CD14-positive monocyte (primary cell): ENCODE measurements at regions not wholly inside any gene's neighbourhood (a gene's known extent, or its start where the extent isn't known, plus 50 kb on each side); places are given as distances from the start of the nearest gene placed in this dataset.

Experiments
- DNase-seq, 3 donors: peaks; one replicate each; pipeline ENCODE4 v3.0.0-alpha.2; 2011 to 2022
- H2AFZ ChIP-seq: 2 replicates; pipeline ENCODE4 v1.6.0; 2012; ENCODE audit warnings: mild to moderate bottlenecking, low read depth, low read length, inconsistent platforms; ENCODE audit not compliant: insufficient read depth, poor library complexity, severe bottlenecking
- H3K27ac ChIP-seq, 2 donors: 1 replicate in 1 of 2; 2 replicates in 1 of 2; pipeline ENCODE4 v1.5.1; 2012 to 2013; ENCODE audit warnings: low read length in 2 of 2, control low read depth in 1 of 2, inconsistent platforms in 1 of 2, low read depth in 1 of 2, mild to moderate bottlenecking in 1 of 2
- H3K27me3 ChIP-seq, 2 donors: one replicate each; pipeline versions ENCODE4 v1.6.0 to v1.6.1; 2011 to 2013; ENCODE audit warnings: low read length in 2 of 2; ENCODE audit not compliant: control insufficient read depth in 2 of 2, insufficient read depth in 2 of 2
- H3K36me3 ChIP-seq, 2 donors: replicated peaks in 1 of 2; 1 replicate in 1 of 2; 2 replicates in 1 of 2; pipeline versions ENCODE4 v1.5.1 to v1.6.1; 2012 to 2013; ENCODE audit warnings: low read length in 2 of 2, control low read depth in 1 of 2, inconsistent platforms in 1 of 2, mild to moderate bottlenecking in 1 of 2; ENCODE audit not compliant: insufficient read depth in 2 of 2, control insufficient read depth in 1 of 2
- H3K4me1 ChIP-seq, 2 donors: 1 replicate in 1 of 2; 2 replicates in 1 of 2; pipeline versions ENCODE4 v1.5.1 to v1.6.1; 2012 to 2013; ENCODE audit warnings: low read length in 2 of 2, control low read depth in 1 of 2, inconsistent platforms in 1 of 2, mild to moderate bottlenecking in 1 of 2, moderate library complexity in 1 of 2; ENCODE audit not compliant: insufficient read depth in 2 of 2, control insufficient read depth in 1 of 2
- H3K4me2 ChIP-seq: replicated peaks from 2 replicates; pipeline ENCODE3; 2012; ENCODE audit warnings: low read length, moderate library complexity, mild to moderate bottlenecking; ENCODE audit not compliant: poor library complexity, severe bottlenecking; ENCODE audit errors: extremely low read depth
- H3K4me3 ChIP-seq, 3 experiments: fragments of 200-600 bp in 1 of 3; sonication (generic) in 1 of 3; replicated peaks in 1 of 3; 1 replicate in 2 of 3; 2 replicates in 1 of 3; pipeline ENCODE4 v1.5.1; 2011 to 2013; ENCODE audit warnings: low read length in 3 of 3, mild to moderate bottlenecking in 3 of 3, control low read depth in 2 of 3, low read depth in 2 of 3, inconsistent platforms in 1 of 3, moderate library complexity in 1 of 3
- H3K79me2 ChIP-seq: 2 replicates; pipeline ENCODE4 v1.6.0; 2012; ENCODE audit warnings: mild to moderate bottlenecking, control low read depth, inconsistent platforms, low read length, moderate library complexity; ENCODE audit not compliant: insufficient read depth
- H3K9ac ChIP-seq: 2 replicates; pipeline ENCODE4 v1.6.0; 2017; ENCODE audit warnings: low read length, mild to moderate bottlenecking; ENCODE audit not compliant: insufficient read depth, poor library complexity, severe bottlenecking
- H3K9me3 ChIP-seq, 2 donors: replicated peaks in 1 of 2; 1 replicate in 1 of 2; 2 replicates in 1 of 2; pipeline versions ENCODE4 v1.5.1 to v1.6.1; 2012 to 2013; ENCODE audit warnings: low read length in 2 of 2, control low read depth in 1 of 2; ENCODE audit not compliant: control insufficient read depth in 1 of 2, insufficient read depth in 1 of 2
- H4K20me1 ChIP-seq: 2 replicates; pipeline ENCODE4 v1.6.0; 2012; ENCODE audit warnings: mild to moderate bottlenecking, low read length, control low read depth, moderate library complexity; ENCODE audit not compliant: insufficient read depth
- H3K27ac Mint-ChIP-seq, 7 donors: one replicate each; pipeline ENCODE4 v1.8.0; 2020; ENCODE audit warnings: mild to moderate bottlenecking in 7 of 7, mixed read lengths in 7 of 7, moderate library complexity in 6 of 7, inconsistent platforms in 2 of 7
- H3K27me3 Mint-ChIP-seq, 3 donors: one replicate each; pipeline ENCODE4 v1.8.0; 2021 to 2022; ENCODE audit warnings: low read depth in 3 of 3, mild to moderate bottlenecking in 3 of 3, mixed read lengths in 3 of 3, moderate library complexity in 3 of 3, inconsistent platforms in 1 of 3
- H3K36me3 Mint-ChIP-seq, 2 donors: one replicate each; pipeline ENCODE4 v1.8.0; 2020; ENCODE audit warnings: mixed read lengths in 2 of 2, inconsistent platforms in 1 of 2, mild to moderate bottlenecking in 1 of 2
- H3K4me1 Mint-ChIP-seq: one replicate; pipeline ENCODE4 v1.8.0; 2020; ENCODE audit warnings: mild to moderate bottlenecking, mixed read lengths
- H3K4me3 Mint-ChIP-seq, 2 donors: one replicate each; pipeline ENCODE4 v1.8.0; 2020; ENCODE audit warnings: mild to moderate bottlenecking in 2 of 2, mixed read lengths in 2 of 2, moderate library complexity in 1 of 2
- H3K9me3 Mint-ChIP-seq, 7 donors: one replicate each; pipeline ENCODE4 v1.8.0; 2020 to 2022; ENCODE audit warnings: mixed read lengths in 7 of 7, mild to moderate bottlenecking in 6 of 7, moderate library complexity in 6 of 7, inconsistent platforms in 2 of 7
- WGBS: methylation state at CpG from one replicate; pipeline ENCODE4 v1.1.5; 2013; ENCODE audit warnings: missing lambda C conversion rate; ENCODE audit not compliant: insufficient coverage; 5-methylcytosine and 5-hydroxymethylcytosine counted together
- intact Hi-C, 2 donors: fragments of 100-400 bp; cut with micrococcal nuclease; formaldehyde crosslinking; loops; one replicate each; pipeline versions ENCODE4 v1.15.0 to v1.15.1; 2023
- TF ChIP-seq, protein P1 (sequence below): fragments of 200-600 bp; IDR thresholded peaks from one replicate; pipeline ENCODE4 v1.8.0; 2022; ENCODE audit warnings: antibody characterized with exemption, mild to moderate bottlenecking

DNA sequence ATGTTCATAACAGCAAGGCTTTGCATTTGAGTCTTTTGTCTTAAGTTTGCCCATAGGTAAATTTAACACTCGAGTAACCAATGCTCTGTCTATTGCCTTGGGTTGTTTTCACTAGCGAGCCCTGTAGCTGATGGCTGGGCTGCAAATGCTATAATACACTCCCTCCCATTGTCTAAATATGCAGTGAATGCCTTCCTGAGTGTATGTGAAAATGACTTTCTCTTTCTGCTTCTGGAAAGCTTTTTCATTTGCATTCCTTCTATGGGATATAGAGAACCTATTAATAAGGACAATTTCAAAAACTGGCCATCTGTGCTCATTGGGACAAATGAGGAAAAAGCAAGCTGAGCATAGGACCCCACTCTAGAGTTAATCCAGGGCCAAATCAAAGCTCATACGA is 156.5 kb upstream of the FBXL4 start:
- Histone ChIP-seq H3K4me2 (no peak overlapping the region), H4K20me1 (no peaks in the 10 kb centered on the region), H3K27me3 (no peaks in the 10 kb centered on the region), H3K27ac (no peak overlapping the region), H3K36me3 (no peaks in the 10 kb centered on the region), H3K9me3 (no peaks in the 10 kb centered on the region), H3K4me1 (no peaks in the 10 kb centered on the region), H3K79me2 (no peaks in the 10 kb centered on the region), H3K9ac (no peak overlapping the region), H2AFZ (no peak overlapping the region), H3K4me3 (no peak overlapping the region)
- no peak overlapping the region for H3K4me3 Mint-ChIP-seq
- H3K36me3 Mint-ChIP-seq, result no peaks in the 10 kb centered on the region
- H3K27ac Mint-ChIP-seq, result no peak overlapping the region
- intact Hi-C loops, result no loop called here
- H3K27me3 Mint-ChIP-seq, result peaks cover 3% of the 10 kb centered on the region in 3 donors
- no CpG with 5 or more reads among the region's 3 CpGs for WGBS
- TF ChIP-seq, protein P1, sequence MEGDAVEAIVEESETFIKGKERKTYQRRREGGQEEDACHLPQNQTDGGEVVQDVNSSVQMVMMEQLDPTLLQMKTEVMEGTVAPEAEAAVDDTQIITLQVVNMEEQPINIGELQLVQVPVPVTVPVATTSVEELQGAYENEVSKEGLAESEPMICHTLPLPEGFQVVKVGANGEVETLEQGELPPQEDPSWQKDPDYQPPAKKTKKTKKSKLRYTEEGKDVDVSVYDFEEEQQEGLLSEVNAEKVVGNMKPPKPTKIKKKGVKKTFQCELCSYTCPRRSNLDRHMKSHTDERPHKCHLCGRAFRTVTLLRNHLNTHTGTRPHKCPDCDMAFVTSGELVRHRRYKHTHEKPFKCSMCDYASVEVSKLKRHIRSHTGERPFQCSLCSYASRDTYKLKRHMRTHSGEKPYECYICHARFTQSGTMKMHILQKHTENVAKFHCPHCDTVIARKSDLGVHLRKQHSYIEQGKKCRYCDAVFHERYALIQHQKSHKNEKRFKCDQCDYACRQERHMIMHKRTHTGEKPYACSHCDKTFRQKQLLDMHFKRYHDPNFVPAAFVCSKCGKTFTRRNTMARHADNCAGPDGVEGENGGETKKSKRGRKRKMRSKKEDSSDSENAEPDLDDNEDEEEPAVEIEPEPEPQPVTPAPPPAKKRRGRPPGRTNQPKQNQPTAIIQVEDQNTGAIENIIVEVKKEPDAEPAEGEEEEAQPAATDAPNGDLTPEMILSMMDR, result no peak
- no peak for DNase-seq
- H3K9me3 Mint-ChIP-seq, result peaks cover 0 to 4% (median 0%) of the 10 kb centered on the region in 7 donors
- no peaks in the 10 kb centered on the region for H3K4me1 Mint-ChIP-seq

DNA sequence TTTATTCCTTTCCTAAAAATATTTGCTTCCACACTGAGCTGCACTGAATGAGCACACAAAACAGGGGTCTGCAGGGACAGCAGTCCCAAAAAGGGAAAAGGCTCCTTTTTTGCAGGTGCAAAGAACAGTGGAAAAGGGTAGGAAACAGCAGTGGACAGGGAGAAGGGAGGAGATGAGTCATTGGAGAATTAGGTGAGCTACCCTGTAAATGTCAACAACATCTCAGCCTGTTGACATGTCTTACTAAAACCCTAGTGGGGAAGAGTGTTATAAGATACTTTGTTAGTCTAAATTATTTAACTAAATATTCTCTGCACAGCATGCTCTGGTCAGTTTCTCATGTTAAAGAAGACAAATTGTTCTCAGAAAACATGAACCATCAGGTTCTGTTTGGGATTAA is 151.5 kb upstream of the FBXL4 start:
- Mint-ChIP-seq H3K27me3 (peaks cover 2 to 5% (median 2%) of the 10 kb centered on the region in 3 donors), H3K27ac (no peak overlapping the region), H3K4me1 (no peaks in the 10 kb centered on the region), H3K36me3 (no peaks in the 10 kb centered on the region), H3K9me3 (peaks cover 0 to 5% (median 2%) of the 10 kb centered on the region in 7 donors), H3K4me3 (no peak overlapping the region)
- Histone ChIP-seq H3K4me1 (no peaks in the 10 kb centered on the region), H3K9ac (no peak overlapping the region), H3K27me3 (no peaks in the 10 kb centered on the region), H3K27ac (no peak overlapping the region), H3K4me2 (no peak overlapping the region), H4K20me1 (no peaks in the 10 kb centered on the region), H3K36me3 (no peaks in the 10 kb centered on the region), H2AFZ (no peak overlapping the region), H3K9me3 (no peaks in the 10 kb centered on the region), H3K79me2 (no peaks in the 10 kb centered on the region), H3K4me3 (no peak overlapping the region)
- TF ChIP-seq, protein P1, result no peak
- intact Hi-C loops, result no loop called here
- no peak for DNase-seq
